ENCODE measurements at regions not wholly inside any gene's neighbourhood (a gene's known extent, or its start where the extent isn't known, plus 50 kb on each side); places are given as distances from the start of the nearest gene placed in this dataset.

DNA sequence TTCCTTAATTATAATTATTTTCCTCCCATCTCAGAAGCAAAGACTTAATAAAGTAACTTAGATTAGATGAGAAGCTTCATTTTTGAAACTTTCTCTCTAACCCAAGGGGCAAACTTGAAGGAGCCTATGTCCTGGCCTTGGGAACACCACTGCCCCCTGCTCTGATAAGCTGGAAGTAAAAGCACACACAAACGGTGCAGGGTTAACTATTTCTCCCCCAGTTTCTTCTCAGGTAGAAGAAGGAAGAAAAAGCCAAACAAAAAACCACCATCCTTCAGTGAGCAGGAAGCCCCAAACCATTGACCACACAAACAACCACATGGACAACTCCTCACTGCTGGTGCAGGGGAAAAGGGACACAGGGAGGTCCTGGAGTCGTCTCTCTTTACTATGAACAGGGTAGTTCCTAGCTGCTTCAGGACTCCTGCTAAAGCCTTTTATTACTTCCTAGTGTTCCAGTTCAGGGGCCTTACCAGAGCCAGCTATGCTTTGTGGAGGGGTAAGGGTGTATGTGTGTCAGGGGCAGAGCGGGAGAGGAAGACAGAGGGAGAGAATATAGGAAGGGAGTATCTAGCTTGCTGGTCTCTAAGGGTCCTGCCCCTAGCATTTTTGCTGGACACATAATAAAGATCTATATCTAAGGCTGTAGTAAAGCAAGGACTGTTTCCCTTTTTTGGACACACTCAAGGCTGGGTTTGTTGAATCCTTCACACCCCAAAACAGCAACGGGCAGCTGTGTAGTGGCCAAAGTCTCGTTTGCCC is 94.0 kb upstream of the UMPS start:
- TF ChIP-seq, protein P1, sequence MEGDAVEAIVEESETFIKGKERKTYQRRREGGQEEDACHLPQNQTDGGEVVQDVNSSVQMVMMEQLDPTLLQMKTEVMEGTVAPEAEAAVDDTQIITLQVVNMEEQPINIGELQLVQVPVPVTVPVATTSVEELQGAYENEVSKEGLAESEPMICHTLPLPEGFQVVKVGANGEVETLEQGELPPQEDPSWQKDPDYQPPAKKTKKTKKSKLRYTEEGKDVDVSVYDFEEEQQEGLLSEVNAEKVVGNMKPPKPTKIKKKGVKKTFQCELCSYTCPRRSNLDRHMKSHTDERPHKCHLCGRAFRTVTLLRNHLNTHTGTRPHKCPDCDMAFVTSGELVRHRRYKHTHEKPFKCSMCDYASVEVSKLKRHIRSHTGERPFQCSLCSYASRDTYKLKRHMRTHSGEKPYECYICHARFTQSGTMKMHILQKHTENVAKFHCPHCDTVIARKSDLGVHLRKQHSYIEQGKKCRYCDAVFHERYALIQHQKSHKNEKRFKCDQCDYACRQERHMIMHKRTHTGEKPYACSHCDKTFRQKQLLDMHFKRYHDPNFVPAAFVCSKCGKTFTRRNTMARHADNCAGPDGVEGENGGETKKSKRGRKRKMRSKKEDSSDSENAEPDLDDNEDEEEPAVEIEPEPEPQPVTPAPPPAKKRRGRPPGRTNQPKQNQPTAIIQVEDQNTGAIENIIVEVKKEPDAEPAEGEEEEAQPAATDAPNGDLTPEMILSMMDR (conservative IDR thresholded peaks at IDR 0.05; ENCODE audit: low read depth, low read length), result no peak
- Histone ChIP-seq H3K4me1 (ENCODE audit: low read depth, poor library complexity, severe bottlenecking) (no peaks in the 10 kb centered on the region), H3K27me3 (ENCODE audit: insufficient read depth, low read depth) (no peaks in the 10 kb centered on the region), H3K79me2 (ENCODE audit: insufficient read depth, low read depth) (no peaks in the 10 kb centered on the region), H3K36me3 (ENCODE audit: insufficient read depth) (no peaks in the 10 kb centered on the region), H3K4me2 (no peak overlapping the region), H4K20me1 (ENCODE audit: insufficient read depth) (no peaks in the 10 kb centered on the region), H3K4me3 (IDR thresholded peaks at IDR 0.05; ENCODE audit: insufficient read depth, low read depth, low read length) (no peak overlapping the region), H2AFZ (ENCODE audit: low read depth) (no peak overlapping the region), H3K27ac (no peak overlapping the region), H3K9ac (no peak overlapping the region)

DNA sequence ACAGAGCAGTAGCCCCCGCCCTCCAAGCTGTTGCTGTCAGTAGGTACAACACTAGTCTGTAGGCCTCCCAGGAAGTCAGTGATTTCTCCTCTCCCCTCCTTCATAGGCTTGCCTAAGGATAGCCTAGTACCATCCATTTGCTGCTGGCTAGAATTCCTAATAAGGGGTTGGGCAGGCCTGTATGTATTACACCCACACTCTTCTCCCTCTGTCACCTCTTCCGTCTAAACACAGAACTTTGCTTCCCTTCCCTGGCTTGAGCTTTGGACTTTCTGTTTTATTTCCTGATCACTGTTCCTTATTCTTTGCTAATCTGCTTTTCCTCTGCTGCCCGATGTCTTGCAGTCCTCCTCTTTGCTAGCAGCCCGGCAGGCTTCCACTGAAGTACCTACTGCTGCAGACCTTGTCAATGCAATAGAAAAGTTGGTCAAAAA is 93.4 kb upstream of the UMPS start:
- TF ChIP-seq, protein P1 (conservative IDR thresholded peaks at IDR 0.05; ENCODE audit: low read depth, low read length), result no peak
- Histone ChIP-seq H3K27me3 (ENCODE audit: insufficient read depth, low read depth) (no peaks in the 10 kb centered on the region), H3K4me1 (ENCODE audit: low read depth, poor library complexity, severe bottlenecking) (no peaks in the 10 kb centered on the region), H3K4me3 (IDR thresholded peaks at IDR 0.05; ENCODE audit: insufficient read depth, low read depth, low read length) (no peak overlapping the region), H2AFZ (ENCODE audit: low read depth) (no peak overlapping the region), H3K4me2 (no peak overlapping the region), H3K27ac (no peak overlapping the region), H4K20me1 (ENCODE audit: insufficient read depth) (no peaks in the 10 kb centered on the region), H3K9ac (no peak overlapping the region), H3K79me2 (ENCODE audit: insufficient read depth, low read depth) (no peaks in the 10 kb centered on the region), H3K36me3 (ENCODE audit: insufficient read depth) (no peaks in the 10 kb centered on the region)

DNA sequence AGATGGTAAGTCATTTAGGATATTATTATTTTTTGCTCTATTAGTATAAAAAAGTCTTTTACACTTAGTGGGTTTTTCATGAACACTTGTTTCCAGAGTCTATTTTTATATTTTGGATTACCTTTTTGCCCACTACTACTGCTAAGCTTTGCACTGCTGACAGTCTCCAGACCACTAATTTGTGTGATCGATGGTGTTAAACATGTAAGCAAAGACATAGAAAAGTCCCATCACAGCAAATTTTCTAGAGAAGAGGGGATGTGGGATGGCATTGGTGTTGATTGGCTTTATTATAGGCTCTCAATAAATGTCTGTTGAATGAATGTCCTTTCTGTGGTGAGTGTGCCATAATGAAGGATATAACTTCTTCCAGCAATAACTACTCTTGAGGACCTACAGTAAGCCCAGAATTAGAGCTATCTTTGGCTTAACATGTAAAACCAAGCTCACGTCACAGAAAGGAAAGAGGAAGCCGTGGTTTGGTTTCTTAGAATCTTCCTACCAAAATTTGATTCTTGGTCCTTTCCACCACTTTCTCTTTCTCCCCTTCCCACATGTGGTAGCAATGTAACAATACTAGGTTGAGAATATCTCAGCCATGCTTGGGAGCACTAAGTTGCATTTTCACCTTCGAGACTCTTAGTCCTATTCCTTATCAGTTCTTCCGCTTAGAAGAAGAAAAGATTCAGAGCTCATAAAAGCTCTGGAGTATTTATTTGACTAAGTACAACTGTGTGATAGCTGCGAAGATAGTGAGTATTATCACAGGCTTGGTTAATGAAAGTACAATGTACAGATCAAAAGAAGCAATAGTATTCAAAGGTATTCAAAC is 90.6 kb upstream of the UMPS start:
- TF ChIP-seq, protein P1 (conservative IDR thresholded peaks at IDR 0.05; ENCODE audit: low read depth, low read length), result no peak
- H3K4me3 ChIP-seq (IDR thresholded peaks at IDR 0.05; ENCODE audit: insufficient read depth, low read depth, low read length), result no peak overlapping the region
- no peak overlapping the region for H3K9ac ChIP-seq
- H2AFZ ChIP-seq (ENCODE audit: low read depth), result no peak overlapping the region
- no peaks in the 10 kb centered on the region for H4K20me1 ChIP-seq (ENCODE audit: insufficient read depth)
- no peaks in the 10 kb centered on the region for H3K27me3 ChIP-seq (ENCODE audit: insufficient read depth, low read depth)
- no peak overlapping the region for H3K4me2 ChIP-seq
- no peaks in the 10 kb centered on the region for H3K79me2 ChIP-seq (ENCODE audit: insufficient read depth, low read depth)
- H3K27ac ChIP-seq, result no peak overlapping the region
- H3K4me1 ChIP-seq (ENCODE audit: low read depth, poor library complexity, severe bottlenecking), result no peaks in the 10 kb centered on the region
- no peaks in the 10 kb centered on the region for H3K36me3 ChIP-seq (ENCODE audit: insufficient read depth)

DNA sequence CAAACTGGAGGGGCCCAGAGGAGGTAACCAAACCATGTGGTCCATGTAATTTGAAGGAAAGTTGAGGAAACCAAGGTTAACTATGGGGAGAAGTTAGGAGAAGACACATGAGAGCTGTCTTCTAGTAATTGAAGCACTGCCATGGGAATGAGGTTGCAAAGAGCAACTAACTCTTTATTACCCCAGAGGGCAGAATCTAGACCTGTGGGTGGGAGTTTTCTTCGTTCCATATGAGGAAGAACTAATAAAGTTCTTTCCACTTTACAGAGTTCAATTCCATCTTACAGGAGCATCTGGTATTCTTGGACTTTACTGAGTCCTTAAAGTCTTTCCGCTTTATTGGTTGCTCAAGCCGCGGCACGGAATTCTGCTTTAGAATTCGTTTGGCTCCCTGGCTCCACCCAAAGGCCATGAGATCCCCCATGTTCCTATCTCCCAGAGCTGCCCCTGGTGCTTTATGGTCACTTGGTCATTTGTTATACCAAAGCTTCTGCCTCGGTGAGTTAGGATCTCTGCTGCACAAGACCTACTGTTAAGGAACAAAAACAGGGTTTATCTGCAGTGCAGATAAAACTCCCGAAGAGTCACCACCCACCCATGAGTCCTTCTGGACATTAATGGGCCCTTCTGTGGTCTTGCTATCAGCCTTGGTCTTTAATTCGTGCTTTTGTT is 89.5 kb upstream of the UMPS start:
- no peak overlapping the region for H3K4me2 ChIP-seq
- no peak overlapping the region for H2AFZ ChIP-seq (ENCODE audit: low read depth)

More for the DNA sequence above, 89.5 kb upstream of the UMPS start:
- Histone ChIP-seq H3K79me2 (ENCODE audit: insufficient read depth, low read depth) (no peaks in the 10 kb centered on the region), H3K36me3 (ENCODE audit: insufficient read depth) (no peaks in the 10 kb centered on the region), H3K27me3 (ENCODE audit: insufficient read depth, low read depth) (no peaks in the 10 kb centered on the region), H4K20me1 (ENCODE audit: insufficient read depth) (no peaks in the 10 kb centered on the region), H3K9ac (no peak overlapping the region), H3K4me3 (IDR thresholded peaks at IDR 0.05; ENCODE audit: insufficient read depth, low read depth, low read length) (no peak overlapping the region), H3K27ac (no peak overlapping the region), H3K4me1 (ENCODE audit: low read depth, poor library complexity, severe bottlenecking) (no peaks in the 10 kb centered on the region)
- TF ChIP-seq, protein P1 (conservative IDR thresholded peaks at IDR 0.05; ENCODE audit: low read depth, low read length), result no peak

All from KMS-11 (cell line).